Lung (tissue), 11 donors: ENCODE measurements at regions not wholly inside any gene's neighbourhood (a gene's known extent, or its start where the extent isn't known, plus 50 kb on each side); places are given as distances from the start of the nearest gene placed in this dataset.

Experiments
- ATAC-seq: fragments of 200-7000 bp; cut with Tn5 transposase; one replicate; pipeline ENCODE4 v1.9.1; 2020; ENCODE audit warnings: moderate number of reproducible peaks; ENCODE audit not compliant: insufficient read depth, low FRiP score
- DNase-seq, 3 donors: peaks; one replicate each; pipeline ENCODE4 v3.0.0-alpha.2; 2013 to 2017
- H3K27ac ChIP-seq, 2 donors: one replicate each; pipeline ENCODE4 v1.5.1; 2013; ENCODE audit warnings: mild to moderate bottlenecking in 2 of 2, moderate library complexity in 2 of 2, control low read depth in 1 of 2, inconsistent platforms in 1 of 2, low read depth in 1 of 2, low read length in 1 of 2
- H3K27me3 ChIP-seq, 3 donors: one replicate each; pipeline ENCODE4 v1.5.1; 2013; ENCODE audit warnings: low read length in 2 of 3; ENCODE audit not compliant: control insufficient read depth in 3 of 3, insufficient read depth in 3 of 3
- H3K36me3 ChIP-seq, 4 donors: one replicate each; pipeline ENCODE4 v1.5.1; 2013; ENCODE audit warnings: low read length in 4 of 4, mild to moderate bottlenecking in 1 of 4, moderate library complexity in 1 of 4; ENCODE audit not compliant: control insufficient read depth in 4 of 4, insufficient read depth in 4 of 4
- H3K4me1 ChIP-seq, 5 donors: one replicate each; pipeline ENCODE4 v1.5.1; 2013; ENCODE audit warnings: low read length in 5 of 5, mild to moderate bottlenecking in 2 of 5, moderate library complexity in 1 of 5; ENCODE audit not compliant: control insufficient read depth in 5 of 5, insufficient read depth in 5 of 5
- H3K4me3 ChIP-seq: one replicate; pipeline ENCODE4 v1.5.1; 2013; ENCODE audit warnings: mild to moderate bottlenecking, control low read depth, moderate library complexity
- H3K9ac ChIP-seq, 2 donors: one replicate each; pipeline ENCODE4 v1.5.1; 2013; ENCODE audit warnings: low read length in 2 of 2, control low read depth in 1 of 2; ENCODE audit not compliant: insufficient read depth in 1 of 2
- H3K9me3 ChIP-seq, 4 donors: one replicate each; pipeline ENCODE4 v1.5.1; 2013; ENCODE audit warnings: low read length in 3 of 4, mild to moderate bottlenecking in 1 of 4, moderate library complexity in 1 of 4; ENCODE audit not compliant: control insufficient read depth in 4 of 4, insufficient read depth in 3 of 4
- WGBS, 2 donors: extraction: QIAGEN DNeasy Blood & Tissue Kit; methylation state at CpG; one replicate each; pipeline ENCODE4 v1.1.7; 2013; 5-methylcytosine and 5-hydroxymethylcytosine counted together
- TF ChIP-seq, protein P1 (sequence below): IDR thresholded peaks from 2 replicates; pipeline ENCODE4 v1.5.1; 2012; ENCODE audit warnings: mild to moderate bottlenecking; ENCODE audit errors: control extremely low read depth, extremely low read depth
- donor health status: control.
- donor health status: control.
- donor health status: Bipolar disorder and iron deficiency.
- donor health status: healthy.
- donor health status: DM: yes; HTN: yes; CAD: no.

DNA sequence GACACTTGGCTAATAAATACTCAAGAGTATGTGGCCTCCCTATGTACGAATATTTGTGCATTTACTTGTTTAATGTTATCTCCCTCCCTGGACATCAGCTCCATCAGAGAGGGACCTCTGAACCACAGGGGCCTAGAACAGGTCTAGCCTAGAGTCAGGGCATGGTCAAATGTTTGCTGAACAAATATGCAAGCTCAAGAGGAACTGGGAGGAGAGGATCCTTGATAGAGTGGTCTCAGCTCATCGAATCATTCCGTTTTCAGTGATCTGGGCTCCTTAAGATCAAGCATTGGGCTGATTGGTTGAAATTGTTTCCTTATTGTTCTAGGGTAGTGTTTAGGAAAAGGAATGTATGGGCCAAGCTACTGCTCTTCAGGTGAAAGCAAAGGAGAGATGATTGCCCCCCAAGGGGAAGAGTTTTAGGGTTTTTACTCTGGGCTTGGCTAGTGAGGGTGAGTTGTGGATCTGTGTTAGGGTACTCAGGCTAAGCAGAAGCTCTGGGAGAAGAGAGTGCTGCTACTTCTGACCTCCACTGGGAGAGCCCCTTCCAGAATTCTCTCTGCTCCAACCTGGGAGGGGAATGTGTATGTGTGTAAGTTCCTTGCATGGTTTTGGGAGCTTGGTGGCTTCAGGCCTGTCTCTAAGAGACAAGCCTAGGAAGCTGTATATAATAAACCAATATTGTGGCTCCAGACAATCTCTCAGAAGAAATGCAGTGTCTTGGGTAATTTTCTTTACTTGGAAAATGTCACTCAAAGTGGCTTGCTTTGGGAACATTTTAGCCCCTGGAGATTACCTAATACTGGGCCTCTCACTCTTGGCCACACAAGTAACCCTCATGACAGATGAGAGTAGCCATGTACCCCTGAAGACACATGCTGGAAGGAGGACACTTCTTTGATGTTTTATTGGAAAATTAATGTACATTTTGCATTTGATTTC lies 110.0 kb downstream of the EMX2 start:
- H3K27me3 ChIP-seq: no peaks in the 10 kb centered on the region
- 66 to 85% methylated on average over 3 of the region's 3 CpGs for WGBS, 2 donors
- ATAC-seq (no peak), DNase-seq (no peak)
- H3K27ac ChIP-seq: no peak overlapping the region
- H3K4me3 ChIP-seq: no peak overlapping the region
- TF ChIP-seq, protein P1, sequence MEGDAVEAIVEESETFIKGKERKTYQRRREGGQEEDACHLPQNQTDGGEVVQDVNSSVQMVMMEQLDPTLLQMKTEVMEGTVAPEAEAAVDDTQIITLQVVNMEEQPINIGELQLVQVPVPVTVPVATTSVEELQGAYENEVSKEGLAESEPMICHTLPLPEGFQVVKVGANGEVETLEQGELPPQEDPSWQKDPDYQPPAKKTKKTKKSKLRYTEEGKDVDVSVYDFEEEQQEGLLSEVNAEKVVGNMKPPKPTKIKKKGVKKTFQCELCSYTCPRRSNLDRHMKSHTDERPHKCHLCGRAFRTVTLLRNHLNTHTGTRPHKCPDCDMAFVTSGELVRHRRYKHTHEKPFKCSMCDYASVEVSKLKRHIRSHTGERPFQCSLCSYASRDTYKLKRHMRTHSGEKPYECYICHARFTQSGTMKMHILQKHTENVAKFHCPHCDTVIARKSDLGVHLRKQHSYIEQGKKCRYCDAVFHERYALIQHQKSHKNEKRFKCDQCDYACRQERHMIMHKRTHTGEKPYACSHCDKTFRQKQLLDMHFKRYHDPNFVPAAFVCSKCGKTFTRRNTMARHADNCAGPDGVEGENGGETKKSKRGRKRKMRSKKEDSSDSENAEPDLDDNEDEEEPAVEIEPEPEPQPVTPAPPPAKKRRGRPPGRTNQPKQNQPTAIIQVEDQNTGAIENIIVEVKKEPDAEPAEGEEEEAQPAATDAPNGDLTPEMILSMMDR: no peak
- no peaks in the 10 kb centered on the region for H3K4me1 ChIP-seq
- H3K36me3 ChIP-seq: no peaks in the 10 kb centered on the region
- peaks cover 0 to 15% (median 7%) of the 10 kb centered on the region in 4 donors for H3K9me3 ChIP-seq
- no peak overlapping the region for H3K9ac ChIP-seq

DNA sequence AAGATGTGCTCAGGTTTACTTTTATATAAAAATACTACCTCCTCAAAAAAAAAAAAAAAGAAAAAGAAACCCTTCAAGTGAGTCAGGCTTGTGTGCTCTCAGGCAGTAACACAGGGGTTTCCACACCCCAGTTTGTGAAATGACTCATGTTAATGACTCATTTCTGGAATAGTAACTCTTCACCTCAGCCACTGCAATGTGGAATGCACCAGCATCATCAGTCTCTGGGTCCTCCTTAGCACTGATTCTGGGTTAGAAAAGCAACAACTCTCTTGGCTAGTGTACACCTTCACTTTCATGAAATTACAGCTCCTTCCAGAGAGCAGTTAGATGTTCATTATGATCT lies 110.6 kb downstream of the EMX2 start:
- peak; percentile 40 for ATAC-seq
- H3K9me3 ChIP-seq: peaks cover 0 to 15% (median 7%) of the 10 kb centered on the region in 4 donors

DNA sequence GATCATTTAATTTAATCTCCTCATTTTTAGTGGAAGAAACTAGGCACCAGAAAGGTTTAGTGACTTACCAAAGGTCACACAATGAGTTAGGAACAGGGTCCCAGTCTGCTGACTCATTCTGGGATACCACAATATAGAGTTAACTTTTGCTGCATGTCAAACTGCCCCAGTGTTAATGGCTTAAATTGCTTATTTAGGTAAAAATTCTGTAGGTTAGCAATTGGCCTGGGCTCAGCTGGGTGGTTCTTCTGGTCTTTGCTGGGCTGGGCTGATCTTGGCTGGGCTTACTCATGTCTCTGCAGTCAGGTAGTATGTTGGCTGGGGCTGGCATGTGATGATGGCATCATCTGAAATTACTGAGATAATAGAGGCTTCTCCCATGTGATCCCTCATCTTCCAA lies 111.6 kb downstream of the EMX2 start:
- TF ChIP-seq, protein P1: no peak
- no peaks in the 10 kb centered on the region for H3K4me1 ChIP-seq
- no peak overlapping the region for H3K27ac ChIP-seq
- ATAC-seq: no peak
- no peaks in the 10 kb centered on the region for H3K27me3 ChIP-seq
- no peak overlapping the region for H3K4me3 ChIP-seq
- H3K9ac ChIP-seq: no peak overlapping the region
- H3K9me3 ChIP-seq: peaks cover 0 to 15% (median 7%) of the 10 kb centered on the region in 4 donors
- DNase-seq: no peak
- no peaks in the 10 kb centered on the region for H3K36me3 ChIP-seq

More for the DNA sequence above, 110.6 kb downstream of the EMX2 start:
- no peaks in the 10 kb centered on the region for H3K36me3 ChIP-seq
- H3K4me1 ChIP-seq: no peaks in the 10 kb centered on the region
- no peak for DNase-seq
- no peaks in the 10 kb centered on the region for H3K27me3 ChIP-seq
- TF ChIP-seq, protein P1: no peak
- no peak overlapping the region for H3K27ac ChIP-seq
- H3K4me3 ChIP-seq: no peak overlapping the region
- H3K9ac ChIP-seq: no peak overlapping the region
